ENCODE measurements at regions not wholly inside any gene's neighbourhood (a gene's known extent, or its start where the extent isn't known, plus 50 kb on each side); places are given as distances from the start of the nearest gene placed in this dataset.

GRCh38 chr9:29796291-29796952 lies 2223.1 kb upstream of the C9orf72 start:
- no peak for ATAC-seq
- Histone ChIP-seq H3K4me3 (no peak overlapping the region), H3K79me2 (ENCODE audit: control insufficient read depth, insufficient read depth, low read length) (no peaks in the 10 kb centered on the region), H3K9ac (ENCODE audit: insufficient read depth in 1 of 2, low read depth in 2 of 2, low read length in 2 of 2) (no peak overlapping the region), H4K20me1 (replicated peaks; ENCODE audit: control insufficient read depth, insufficient read depth, low read length) (no peaks in the 10 kb centered on the region), H3K9me1 (ENCODE audit: control insufficient read depth, insufficient read depth, low read length) (no peaks in the 10 kb centered on the region), H3K27me3 (ENCODE audit: control insufficient read depth in 2 of 2, insufficient read depth in 2 of 2, low read length in 2 of 2) (no peaks in the 10 kb centered on the region), H3K4me1 (replicated peaks in 1 of 2; ENCODE audit: control insufficient read depth in 2 of 2, insufficient read depth in 2 of 2, low read length in 2 of 2) (no peaks in the 10 kb centered on the region), H3K4me2 (ENCODE audit: insufficient read depth, low read length) (no peak overlapping the region), H2AFZ (ENCODE audit: low read depth, low read length) (no peak overlapping the region), H3K27ac (ENCODE audit: extremely low read depth, low read depth, low read length) (no peak overlapping the region), H3K9me3 (replicated peaks; ENCODE audit: control insufficient read depth, insufficient read depth, low read depth, low read length) (no peaks in the 10 kb centered on the region), H3K36me3 (ENCODE audit: control insufficient read depth, insufficient read depth, low read length) (no peaks in the 10 kb centered on the region)
- ChIA-PET CTCF (ENCODE audit: low intra/inter-chr PET ratio) (no interaction called here), POLR2A (no interaction called here)
- DNase-seq (ENCODE audit: extremely low read depth in 1 of 4, low spot score in 3 of 4): no peak
- TF ChIP-seq E2F5 (CRISPR knock-in tag; IDR thresholded peaks at IDR 0.05): no peak
- no peak for TF ChIP-seq ZNF696 (CRISPR knock-in tag; conservative IDR thresholded peaks at IDR 0.05)
- no peak for TF ChIP-seq TBL1XR1 (IDR thresholded peaks at IDR 0.05; ENCODE audit: low read length in 2 of 2)
- no peak for TF ChIP-seq TCFL5 (CRISPR knock-in tag; conservative IDR thresholded peaks at IDR 0.05)
- TF ChIP-seq ZNF830 (CRISPR knock-in tag; IDR thresholded peaks at IDR 0.05): no peak
- TF ChIP-seq ZBTB34 (CRISPR knock-in tag; IDR thresholded peaks at IDR 0.05): no peak
- no peak for TF ChIP-seq ZBTB8A (IDR thresholded peaks at IDR 0.05; ENCODE audit: partially characterized antibody)
- BruUV-seq (replicated peaks): no TSS peak
- intact Hi-C loops (cut with micrococcal nuclease) (no loop called here), in situ Hi-C loops (cut with MboI) (no loop called here)
- WGBS (ENCODE audit: insufficient coverage, low coverage, missing lambda C conversion rate): no CpG with 5 or more reads among the region's 2 CpGs
- FAIRE-seq: no peak

All from K562 (cell line).